SK-N-SH (cell line): ENCODE measurements at regions not wholly inside any gene's neighbourhood (a gene's known extent, or its start where the extent isn't known, plus 50 kb on each side); places are given as distances from the start of the nearest gene placed in this dataset.

Experiments
- CTCF ChIA-PET: fragments of 300-600, 350-600 bp; formaldehyde crosslinking; extraction: SDS; loops from one replicate; lab custom pipeline; 2021; lab: Yijun Ruan, JAX
- POLR2A ChIA-PET: fragments of 350-600 bp; sonication (Branson Sonifier 250); formaldehyde crosslinking; extraction: SDS; loops from one replicate; lab custom pipeline; 2020; ENCODE audit warnings: antibody characterized with exemption, inconsistent platforms; lab: Yijun Ruan, JAX
- DNase-seq: peaks from one replicate; pipeline ENCODE4 v3.0.0; 2012
- H2AFZ ChIP-seq: fragments of 200-600 bp; sonication (generic); 2 replicates; pipeline ENCODE4 v1.8.1; 2016; ENCODE audit warnings: antibody characterized with exemption, mild to moderate bottlenecking, low read depth
- H3F3A ChIP-seq: fragments of 200-600 bp; sonication (generic); replicated peaks from 2 replicates; pipeline ENCODE3; 2016; ENCODE audit warnings: antibody characterized with exemption, mild to moderate bottlenecking; ENCODE audit not compliant: insufficient read depth
- H3K27ac ChIP-seq, 2 experiments: fragments of 200-500 bp in 1 of 2; fragments of 200-600 bp in 1 of 2; sonication (Bioruptor generic) in 1 of 2; sonication (generic), shearing (Covaris generic) in 1 of 2; 2 replicates each; pipeline versions ENCODE4 v1.5.1 to v1.6.1; 2014 to 2016; ENCODE audit warnings: low read depth in 2 of 2, inconsistent platforms in 1 of 2, low read length in 1 of 2, mild to moderate bottlenecking in 1 of 2, mixed read lengths in 1 of 2
- H3K27me3 ChIP-seq: fragments of 200-600 bp; sonication (generic), shearing (Covaris generic); 2 replicates; pipeline ENCODE4 v1.6.1; 2016; ENCODE audit warnings: mixed run types; ENCODE audit not compliant: insufficient read depth
- H3K36me3 ChIP-seq, 2 experiments: fragments of 200-500 bp in 1 of 2; fragments of 200-600 bp in 1 of 2; sonication (Bioruptor generic) in 1 of 2; sonication (generic) in 1 of 2; replicated peaks in 1 of 2; 2 replicates each; pipeline versions ENCODE3 to v1.5.1; 2014 to 2016; ENCODE audit warnings: low read length in 1 of 2, mild to moderate bottlenecking in 1 of 2; ENCODE audit not compliant: insufficient read depth in 2 of 2, control insufficient read depth in 1 of 2
- H3K4me1 ChIP-seq, 2 experiments: fragments of 200-500 bp in 1 of 2; fragments of 200-600 bp in 1 of 2; sonication (Bioruptor generic) in 1 of 2; sonication (generic), shearing (Covaris generic) in 1 of 2; 2 replicates each; pipeline versions ENCODE4 v1.5.1 to v1.6.1; 2014 to 2016; ENCODE audit warnings: low read depth in 1 of 2, low read length in 1 of 2, mixed run types in 1 of 2; ENCODE audit not compliant: insufficient read depth in 2 of 2, control insufficient read depth in 1 of 2
- H3K4me2 ChIP-seq: fragments of 200-600 bp; sonication (generic), shearing (Covaris generic); 2 replicates; pipeline ENCODE4 v1.6.1; 2017; ENCODE audit warnings: mixed run types
- H3K4me3 ChIP-seq, 2 experiments: fragments of 200-500 bp in 1 of 2; fragments of 200-600 bp in 1 of 2; sonication (Bioruptor generic) in 1 of 2; sonication (generic), shearing (Covaris generic) in 1 of 2; 2 replicates each; pipeline versions ENCODE4 v1.5.1 to v1.8.1; 2014 to 2016; ENCODE audit warnings: low read depth in 2 of 2, inconsistent platforms in 1 of 2, low read length in 1 of 2, mild to moderate bottlenecking in 1 of 2, mixed read lengths in 1 of 2, moderate library complexity in 1 of 2
- H3K79me2 ChIP-seq: fragments of 200-600 bp; sonication (generic); 2 replicates; pipeline ENCODE4 v1.8.1; 2017; ENCODE audit warnings: mild to moderate bottlenecking; ENCODE audit not compliant: insufficient read depth
- H3K9ac ChIP-seq: fragments of 200-600 bp; sonication (generic); 2 replicates; pipeline ENCODE4 v1.6.1; 2017; ENCODE audit warnings: mixed run types
- H3K9me2 ChIP-seq: fragments of 200-600 bp; sonication (generic); 2 replicates; pipeline ENCODE4 v1.6.1; 2017; ENCODE audit warnings: mixed run types
- H3K9me3 ChIP-seq: fragments of 200-600 bp; sonication (generic); 2 replicates; pipeline ENCODE4 v1.6.1; 2017; ENCODE audit warnings: mixed run types, mild to moderate bottlenecking, moderate library complexity
- H4K20me1 ChIP-seq: fragments of 200-600 bp; sonication (generic); 2 replicates; pipeline ENCODE4 v1.6.1; 2017; ENCODE audit warnings: mild to moderate bottlenecking, mixed run types; ENCODE audit not compliant: insufficient read depth
- EP300 ChIP-seq, 2 experiments: IDR thresholded peaks; 2 replicates each; pipeline versions ENCODE4 v1.4.0 to v1.6.1; 2012; ENCODE audit warnings: borderline replicate concordance in 1 of 2, low read depth in 1 of 2, low read length in 1 of 2
- FOXJ3 ChIP-seq: sonication (generic); formaldehyde crosslinking; IDR thresholded peaks from 2 replicates; pipeline ENCODE4 v1.5.1; 2020; ENCODE audit warnings: mild to moderate bottlenecking, missing genetic modification reagents
- FOXM1 ChIP-seq: IDR thresholded peaks from 2 replicates; pipeline ENCODE4 v1.4.0; 2012; ENCODE audit warnings: low read depth, mild to moderate bottlenecking
- GABPA ChIP-seq: IDR thresholded peaks from 2 replicates; pipeline ENCODE4 v1.4.0; 2012; ENCODE audit warnings: low read depth, mild to moderate bottlenecking
- GATA2 ChIP-seq: sonication (generic); formaldehyde crosslinking; IDR thresholded peaks from 2 replicates; pipeline ENCODE4 v1.5.0; 2020; ENCODE audit warnings: mild to moderate bottlenecking, missing genetic modification reagents
- NRF1 ChIP-seq: IDR thresholded peaks from 2 replicates; pipeline ENCODE4 v1.6.1; 2012; ENCODE audit warnings: low read depth, mild to moderate bottlenecking, low read length
- RAD21 ChIP-seq: IDR thresholded peaks from 2 replicates; pipeline ENCODE4 v1.6.1; 2012; ENCODE audit warnings: mild to moderate bottlenecking, low read length
- RCOR1 ChIP-seq: fragments of 150-350 bp; IDR thresholded peaks from 2 replicates; pipeline ENCODE4 v1.6.1; 2017; ENCODE audit warnings: antibody characterized with exemption, low read length
- SIN3A ChIP-seq: IDR thresholded peaks from 2 replicates; pipeline ENCODE4 v1.6.1; 2012; ENCODE audit warnings: low read depth, mild to moderate bottlenecking, low read length, moderate library complexity, borderline replicate concordance
- TAF1 ChIP-seq: IDR thresholded peaks from 2 replicates; pipeline ENCODE4 v1.6.1; 2012; ENCODE audit warnings: low read depth, mild to moderate bottlenecking, low read length, moderate library complexity, borderline replicate concordance
- TCF12 ChIP-seq: IDR thresholded peaks from 2 replicates; pipeline ENCODE4 v1.4.0; 2012
- TEAD4 ChIP-seq: IDR thresholded peaks from 2 replicates; pipeline ENCODE4 v1.4.0; 2012; ENCODE audit warnings: mild to moderate bottlenecking, borderline replicate concordance; ENCODE audit not compliant: insufficient read depth
- YY1 ChIP-seq: IDR thresholded peaks from 2 replicates; pipeline ENCODE4 v1.4.0; 2012; ENCODE audit warnings: low read depth, mild to moderate bottlenecking
- WGBS: methylation state at CpG from one replicate; pipeline ENCODE4 v1.1.6; 2017; ENCODE audit warnings: low lambda C conversion rate; 5-methylcytosine and 5-hydroxymethylcytosine counted together
- TF ChIP-seq, protein P1 (sequence below): IDR thresholded peaks from 2 replicates; pipeline ENCODE4 v1.6.1; 2012; ENCODE audit warnings: mild to moderate bottlenecking, low read depth, low read length, moderate library complexity
- TF ChIP-seq, protein P2 (sequence below): IDR thresholded peaks from 2 replicates; pipeline ENCODE4 v1.4.0; 2012; ENCODE audit warnings: low read depth, borderline replicate concordance
- TF ChIP-seq, protein P3 (sequence below): IDR thresholded peaks from 2 replicates; pipeline ENCODE4 v1.4.0; 2012; ENCODE audit warnings: low read depth
- TF ChIP-seq, protein P4 (sequence below): fragments of 200-600 bp; sonication (generic); IDR thresholded peaks from 2 replicates; pipeline ENCODE4 v1.6.1; 2017; ENCODE audit warnings: antibody characterized with exemption, mild to moderate bottlenecking, moderate library complexity
- TF ChIP-seq, protein P5 (sequence below): fragments of 150-350 bp; IDR thresholded peaks from 2 replicates; pipeline ENCODE4 v1.6.1; 2016; ENCODE audit warnings: mild to moderate bottlenecking, low read depth, low read length

DNA sequence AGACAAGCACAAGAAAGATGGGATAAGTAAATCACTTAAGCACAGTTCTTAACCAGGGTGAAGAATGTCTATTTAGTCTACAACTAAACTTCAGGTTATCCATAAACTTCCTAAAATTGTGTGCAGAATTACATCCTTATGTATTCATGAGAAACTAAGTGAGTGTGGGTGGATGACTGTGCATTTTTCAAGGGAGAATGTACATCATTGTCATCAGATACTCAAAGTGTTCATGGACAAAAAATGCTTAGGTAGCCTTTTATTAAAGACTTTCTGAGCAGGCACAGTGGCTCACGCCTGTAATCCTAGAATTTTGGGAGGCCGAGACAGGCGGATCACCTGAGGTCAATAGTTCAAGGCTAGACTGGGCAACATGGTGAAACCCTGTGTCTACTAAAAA lies 2023.8 kb downstream of the LRRC4C start:
- no peak overlapping the region for H3K4me2 ChIP-seq
- no peaks in the 10 kb centered on the region for H3K79me2 ChIP-seq
- H3K9ac ChIP-seq: no peak overlapping the region
- H3F3A ChIP-seq: no peaks in the 10 kb centered on the region
- H2AFZ ChIP-seq: no peak overlapping the region
- DNase-seq: no peak
- no peak overlapping the region for H3K4me3 ChIP-seq
- CTCF ChIA-PET: no interaction called here
- H3K9me2 ChIP-seq: no peaks in the 10 kb centered on the region
- POLR2A ChIA-PET: no interaction called here
- WGBS: 11% methylated on average over 3 of the region's 3 CpGs
- no peaks in the 10 kb centered on the region for H3K36me3 ChIP-seq
- H3K27ac ChIP-seq: no peak overlapping the region
- TF ChIP-seq GATA2: no peak
- no peak for TF ChIP-seq NRF1
- no peak for TF ChIP-seq GABPA
- no peak for TF ChIP-seq FOXJ3 (CRISPR knock-in tag)
- TF ChIP-seq TAF1: no peak
- TF ChIP-seq, protein P1, sequence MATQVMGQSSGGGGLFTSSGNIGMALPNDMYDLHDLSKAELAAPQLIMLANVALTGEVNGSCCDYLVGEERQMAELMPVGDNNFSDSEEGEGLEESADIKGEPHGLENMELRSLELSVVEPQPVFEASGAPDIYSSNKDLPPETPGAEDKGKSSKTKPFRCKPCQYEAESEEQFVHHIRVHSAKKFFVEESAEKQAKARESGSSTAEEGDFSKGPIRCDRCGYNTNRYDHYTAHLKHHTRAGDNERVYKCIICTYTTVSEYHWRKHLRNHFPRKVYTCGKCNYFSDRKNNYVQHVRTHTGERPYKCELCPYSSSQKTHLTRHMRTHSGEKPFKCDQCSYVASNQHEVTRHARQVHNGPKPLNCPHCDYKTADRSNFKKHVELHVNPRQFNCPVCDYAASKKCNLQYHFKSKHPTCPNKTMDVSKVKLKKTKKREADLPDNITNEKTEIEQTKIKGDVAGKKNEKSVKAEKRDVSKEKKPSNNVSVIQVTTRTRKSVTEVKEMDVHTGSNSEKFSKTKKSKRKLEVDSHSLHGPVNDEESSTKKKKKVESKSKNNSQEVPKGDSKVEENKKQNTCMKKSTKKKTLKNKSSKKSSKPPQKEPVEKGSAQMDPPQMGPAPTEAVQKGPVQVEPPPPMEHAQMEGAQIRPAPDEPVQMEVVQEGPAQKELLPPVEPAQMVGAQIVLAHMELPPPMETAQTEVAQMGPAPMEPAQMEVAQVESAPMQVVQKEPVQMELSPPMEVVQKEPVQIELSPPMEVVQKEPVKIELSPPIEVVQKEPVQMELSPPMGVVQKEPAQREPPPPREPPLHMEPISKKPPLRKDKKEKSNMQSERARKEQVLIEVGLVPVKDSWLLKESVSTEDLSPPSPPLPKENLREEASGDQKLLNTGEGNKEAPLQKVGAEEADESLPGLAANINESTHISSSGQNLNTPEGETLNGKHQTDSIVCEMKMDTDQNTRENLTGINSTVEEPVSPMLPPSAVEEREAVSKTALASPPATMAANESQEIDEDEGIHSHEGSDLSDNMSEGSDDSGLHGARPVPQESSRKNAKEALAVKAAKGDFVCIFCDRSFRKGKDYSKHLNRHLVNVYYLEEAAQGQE: no peak
- TF ChIP-seq RCOR1: no peak
- no peak for TF ChIP-seq FOXM1
- TF ChIP-seq EP300 (IDR thresholded peaks at IDR 0.05; ENCODE audit: borderline replicate concordance in 1 of 2, low read depth in 1 of 2, low read length in 1 of 2): no peak
- TF ChIP-seq TCF12: no peak
- TF ChIP-seq TEAD4: no peak
- TF ChIP-seq YY1: no peak
- no peak for TF ChIP-seq SIN3A
- TF ChIP-seq, protein P2, sequence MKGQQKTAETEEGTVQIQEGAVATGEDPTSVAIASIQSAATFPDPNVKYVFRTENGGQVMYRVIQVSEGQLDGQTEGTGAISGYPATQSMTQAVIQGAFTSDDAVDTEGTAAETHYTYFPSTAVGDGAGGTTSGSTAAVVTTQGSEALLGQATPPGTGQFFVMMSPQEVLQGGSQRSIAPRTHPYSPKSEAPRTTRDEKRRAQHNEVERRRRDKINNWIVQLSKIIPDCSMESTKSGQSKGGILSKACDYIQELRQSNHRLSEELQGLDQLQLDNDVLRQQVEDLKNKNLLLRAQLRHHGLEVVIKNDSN: no peak
- TF ChIP-seq, protein P3, sequence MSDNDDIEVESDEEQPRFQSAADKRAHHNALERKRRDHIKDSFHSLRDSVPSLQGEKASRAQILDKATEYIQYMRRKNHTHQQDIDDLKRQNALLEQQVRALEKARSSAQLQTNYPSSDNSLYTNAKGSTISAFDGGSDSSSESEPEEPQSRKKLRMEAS: no peak
- TF ChIP-seq RAD21: no peak
- TF ChIP-seq, protein P4, sequence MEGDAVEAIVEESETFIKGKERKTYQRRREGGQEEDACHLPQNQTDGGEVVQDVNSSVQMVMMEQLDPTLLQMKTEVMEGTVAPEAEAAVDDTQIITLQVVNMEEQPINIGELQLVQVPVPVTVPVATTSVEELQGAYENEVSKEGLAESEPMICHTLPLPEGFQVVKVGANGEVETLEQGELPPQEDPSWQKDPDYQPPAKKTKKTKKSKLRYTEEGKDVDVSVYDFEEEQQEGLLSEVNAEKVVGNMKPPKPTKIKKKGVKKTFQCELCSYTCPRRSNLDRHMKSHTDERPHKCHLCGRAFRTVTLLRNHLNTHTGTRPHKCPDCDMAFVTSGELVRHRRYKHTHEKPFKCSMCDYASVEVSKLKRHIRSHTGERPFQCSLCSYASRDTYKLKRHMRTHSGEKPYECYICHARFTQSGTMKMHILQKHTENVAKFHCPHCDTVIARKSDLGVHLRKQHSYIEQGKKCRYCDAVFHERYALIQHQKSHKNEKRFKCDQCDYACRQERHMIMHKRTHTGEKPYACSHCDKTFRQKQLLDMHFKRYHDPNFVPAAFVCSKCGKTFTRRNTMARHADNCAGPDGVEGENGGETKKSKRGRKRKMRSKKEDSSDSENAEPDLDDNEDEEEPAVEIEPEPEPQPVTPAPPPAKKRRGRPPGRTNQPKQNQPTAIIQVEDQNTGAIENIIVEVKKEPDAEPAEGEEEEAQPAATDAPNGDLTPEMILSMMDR: no peak
- TF ChIP-seq, protein P5, sequence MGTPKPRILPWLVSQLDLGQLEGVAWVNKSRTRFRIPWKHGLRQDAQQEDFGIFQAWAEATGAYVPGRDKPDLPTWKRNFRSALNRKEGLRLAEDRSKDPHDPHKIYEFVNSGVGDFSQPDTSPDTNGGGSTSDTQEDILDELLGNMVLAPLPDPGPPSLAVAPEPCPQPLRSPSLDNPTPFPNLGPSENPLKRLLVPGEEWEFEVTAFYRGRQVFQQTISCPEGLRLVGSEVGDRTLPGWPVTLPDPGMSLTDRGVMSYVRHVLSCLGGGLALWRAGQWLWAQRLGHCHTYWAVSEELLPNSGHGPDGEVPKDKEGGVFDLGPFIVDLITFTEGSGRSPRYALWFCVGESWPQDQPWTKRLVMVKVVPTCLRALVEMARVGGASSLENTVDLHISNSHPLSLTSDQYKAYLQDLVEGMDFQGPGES: no peak
- no peaks in the 10 kb centered on the region for H3K9me3 ChIP-seq
- no peaks in the 10 kb centered on the region; a peak in 1 of 4 replicates for H3K4me1 ChIP-seq
- no peaks in the 10 kb centered on the region for H4K20me1 ChIP-seq
- no peaks in the 10 kb centered on the region for H3K27me3 ChIP-seq
